CD4-positive, CD25-positive, alpha-beta regulatory T cell (primary cell): ENCODE measurements at regions not wholly inside any gene's neighbourhood (a gene's known extent, or its start where the extent isn't known, plus 50 kb on each side); places are given as distances from the start of the nearest gene placed in this dataset.

Experiments
- ATAC-seq, 2 donors: fragments of 150-1000 bp; cut with Tn5 transposase; one replicate each; pipeline ENCODE4 v1.10.0; 2021; ENCODE audit warnings: low read depth in 2 of 2, moderate number of reproducible peaks in 2 of 2, moderate library complexity in 1 of 2
- DNase-seq, 3 donors: peaks; one replicate each; pipeline versions ENCODE4 v3.0.0 to v3.0.0-alpha.2; 2012 to 2022; ENCODE audit warnings: mixed read lengths in 1 of 3
- H3K27ac ChIP-seq: one replicate; pipeline ENCODE4 v1.7.0; 2013; ENCODE audit warnings: mild to moderate bottlenecking, low read length; ENCODE audit not compliant: insufficient read depth, poor library complexity, severe bottlenecking
- H3K27me3 ChIP-seq: one replicate; pipeline ENCODE4 v1.7.0; 2013; ENCODE audit warnings: low read length; ENCODE audit not compliant: control insufficient read depth, insufficient read depth
- H3K36me3 ChIP-seq: one replicate; pipeline ENCODE4 v1.7.0; 2013; ENCODE audit warnings: mild to moderate bottlenecking, low read length, moderate library complexity; ENCODE audit not compliant: control insufficient read depth, insufficient read depth
- H3K4me1 ChIP-seq: 2 replicates; pipeline ENCODE4 v1.7.0; 2013; ENCODE audit warnings: mild to moderate bottlenecking, low read length; ENCODE audit not compliant: insufficient read depth, control insufficient read depth, poor library complexity, severe bottlenecking
- H3K4me3 ChIP-seq: one replicate; pipeline ENCODE4 v1.7.0; 2013; ENCODE audit warnings: low read depth, mild to moderate bottlenecking, low read length, moderate library complexity
- H3K9me3 ChIP-seq, 2 experiments: 1 replicate in 1 of 2; 2 replicates in 1 of 2; pipeline ENCODE4 v1.7.0; 2013; ENCODE audit warnings: low read length in 2 of 2, mild to moderate bottlenecking in 1 of 2, moderate library complexity in 1 of 2; ENCODE audit not compliant: control insufficient read depth in 2 of 2
- H3K27ac Mint-ChIP-seq, 3 donors: one replicate each; pipeline ENCODE4 v1.8.0; 2020 to 2022; ENCODE audit warnings: mild to moderate bottlenecking in 3 of 3, mixed read lengths in 3 of 3, moderate library complexity in 2 of 3
- H3K27me3 Mint-ChIP-seq: one replicate; pipeline ENCODE4 v1.8.0; 2022; ENCODE audit warnings: mild to moderate bottlenecking, mixed read lengths
- H3K36me3 Mint-ChIP-seq: one replicate; pipeline ENCODE4 v1.8.0; 2020; ENCODE audit warnings: mixed read lengths
- H3K4me1 Mint-ChIP-seq, 4 donors: one replicate each; pipeline ENCODE4 v1.8.0; 2020 to 2022; ENCODE audit warnings: mixed read lengths in 4 of 4, mild to moderate bottlenecking in 1 of 4
- H3K4me3 Mint-ChIP-seq, 4 donors: one replicate each; pipeline ENCODE4 v1.8.0; 2020 to 2022; ENCODE audit warnings: mild to moderate bottlenecking in 4 of 4, mixed read lengths in 4 of 4, moderate library complexity in 3 of 4
- H3K9me3 Mint-ChIP-seq, 7 donors: one replicate each; pipeline ENCODE4 v1.8.0; 2020 to 2022; ENCODE audit warnings: mixed read lengths in 7 of 7, mild to moderate bottlenecking in 3 of 7, moderate library complexity in 2 of 7

GRCh38 chr15:93803421-93804152 lies 427.8 kb upstream of the MCTP2 start:
- no peak overlapping the region for H3K27ac Mint-ChIP-seq
- Histone ChIP-seq H3K36me3 (no peaks in the 10 kb centered on the region), H3K4me1 (no peaks in the 10 kb centered on the region), H3K4me3 (no peak overlapping the region), H3K27me3 (no peaks in the 10 kb centered on the region), H3K27ac (no peak overlapping the region), H3K9me3 (no peaks in the 10 kb centered on the region)
- no peak overlapping the region for H3K4me3 Mint-ChIP-seq
- no peaks in the 10 kb centered on the region for H3K4me1 Mint-ChIP-seq
- no peak for DNase-seq
- H3K27me3 Mint-ChIP-seq: no peaks in the 10 kb centered on the region
- ATAC-seq: no peak
- H3K36me3 Mint-ChIP-seq: no peaks in the 10 kb centered on the region
- peaks cover 0 to 1% (median 0%) of the 10 kb centered on the region in 7 donors for H3K9me3 Mint-ChIP-seq

GRCh38 chr15:93801206-93801605 lies 430.2 kb upstream of the MCTP2 start:
- Mint-ChIP-seq H3K36me3 (no peaks in the 10 kb centered on the region), H3K27me3 (no peaks in the 10 kb centered on the region), H3K27ac (no peak overlapping the region), H3K4me3 (no peak overlapping the region), H3K4me1 (no peaks in the 10 kb centered on the region), H3K9me3 (peaks cover 0 to 2% (median under 1%) of the 10 kb centered on the region in 7 donors)
- no peak for DNase-seq
- Histone ChIP-seq H3K36me3 (no peaks in the 10 kb centered on the region), H3K27me3 (no peaks in the 10 kb centered on the region), H3K4me3 (no peak overlapping the region), H3K27ac (no peak overlapping the region), H3K9me3 (no peaks in the 10 kb centered on the region), H3K4me1 (no peaks in the 10 kb centered on the region)
- no peak for ATAC-seq

DNA sequence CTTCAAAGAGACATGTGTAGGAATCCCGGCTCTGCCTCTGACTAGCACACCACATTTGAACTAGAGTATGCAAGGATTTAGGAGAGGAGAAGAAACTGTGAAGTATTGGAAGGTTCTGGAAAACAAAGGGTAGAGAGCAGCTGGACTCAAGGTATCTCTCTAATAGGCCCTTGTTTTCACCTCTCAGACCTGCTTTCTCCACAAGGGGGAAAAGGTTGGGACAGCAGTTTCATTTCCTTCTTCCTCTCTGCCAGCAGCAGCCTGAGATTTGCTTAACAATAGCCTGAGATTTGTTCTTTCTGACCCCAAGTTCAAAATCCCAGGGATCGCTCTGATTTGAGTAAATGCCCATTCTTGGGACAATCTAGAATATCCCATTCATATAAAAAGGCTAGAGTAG lies 430.6 kb upstream of the MCTP2 start:
- Histone ChIP-seq H3K27ac (no peak overlapping the region), H3K4me1 (no peaks in the 10 kb centered on the region), H3K4me3 (no peak overlapping the region), H3K27me3 (no peaks in the 10 kb centered on the region), H3K9me3 (no peaks in the 10 kb centered on the region), H3K36me3 (no peaks in the 10 kb centered on the region)
- Mint-ChIP-seq H3K9me3 (peaks cover 0 to 2% (median 1%) of the 10 kb centered on the region in 7 donors), H3K4me3 (no peak overlapping the region), H3K4me1 (no peaks in the 10 kb centered on the region), H3K36me3 (no peaks in the 10 kb centered on the region), H3K27me3 (no peaks in the 10 kb centered on the region), H3K27ac (no peak overlapping the region)
- DNase-seq: no peak
- no peak for ATAC-seq

DNA sequence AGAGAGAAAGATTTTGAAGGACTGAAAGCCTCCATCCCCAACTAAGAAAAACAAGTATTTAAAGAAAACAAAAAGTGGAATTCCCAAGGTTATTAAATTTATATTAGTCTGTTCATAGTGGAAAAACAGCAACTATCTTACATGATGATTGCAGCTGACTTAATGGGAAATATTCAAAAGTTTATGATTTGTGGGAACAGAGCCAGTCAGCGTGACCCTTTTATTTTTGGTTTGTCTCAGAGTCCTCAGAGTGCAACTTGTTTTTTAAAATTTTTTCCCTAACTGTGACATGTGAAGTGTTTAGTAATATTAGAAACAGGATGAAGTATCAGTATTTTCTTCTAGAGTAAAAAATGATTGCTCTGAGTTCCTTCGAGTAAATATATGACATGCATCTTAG lies 441.9 kb upstream of the MCTP2 start:
- H3K27me3 Mint-ChIP-seq: no peaks in the 10 kb centered on the region

DNA sequence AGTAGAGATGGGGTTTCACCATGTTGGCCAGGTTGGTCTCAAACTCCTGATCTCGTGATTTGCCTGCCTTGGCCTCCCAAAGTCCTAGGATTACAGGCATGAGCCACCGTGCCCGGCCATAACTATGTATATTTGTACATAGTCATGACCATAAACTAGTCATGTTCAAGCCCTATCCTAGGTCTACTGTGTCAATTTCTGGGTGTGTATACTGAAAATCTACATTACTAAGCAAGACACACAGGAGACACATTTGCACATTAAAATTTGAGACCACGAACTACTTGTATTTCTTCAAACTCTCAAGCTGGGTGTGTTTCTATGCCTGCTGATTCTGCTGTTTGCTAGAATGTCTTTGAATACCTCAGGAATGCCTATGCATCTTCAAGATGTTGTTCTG lies 451.3 kb upstream of the MCTP2 start:
- Histone ChIP-seq H3K27me3 (no peaks in the 10 kb centered on the region), H3K9me3 (no peaks in the 10 kb centered on the region), H3K4me1 (no peaks in the 10 kb centered on the region), H3K27ac (no peak overlapping the region), H3K4me3 (no peak overlapping the region), H3K36me3 (no peaks in the 10 kb centered on the region)
- no peaks in the 10 kb centered on the region for H3K4me1 Mint-ChIP-seq
- ATAC-seq (no peak), DNase-seq (no peak)
- H3K27me3 Mint-ChIP-seq: no peaks in the 10 kb centered on the region
- peaks cover 0 to 7% (median 0%) of the 10 kb centered on the region in 7 donors for H3K9me3 Mint-ChIP-seq
- H3K36me3 Mint-ChIP-seq: no peaks in the 10 kb centered on the region
- H3K4me3 Mint-ChIP-seq: no peak overlapping the region
- H3K27ac Mint-ChIP-seq: no peak overlapping the region

More for the DNA sequence above, 441.9 kb upstream of the MCTP2 start:
- Histone ChIP-seq H3K9me3 (no peaks in the 10 kb centered on the region), H3K4me3 (no peak overlapping the region), H3K27me3 (no peaks in the 10 kb centered on the region), H3K27ac (no peak overlapping the region), H3K4me1 (no peaks in the 10 kb centered on the region), H3K36me3 (no peaks in the 10 kb centered on the region)
- no peak for ATAC-seq
- Mint-ChIP-seq H3K4me3 (no peak overlapping the region), H3K9me3 (peaks cover 0 to 8% (median 0%) of the 10 kb centered on the region in 7 donors), H3K4me1 (no peaks in the 10 kb centered on the region), H3K27ac (no peak overlapping the region), H3K36me3 (no peaks in the 10 kb centered on the region)
- DNase-seq: no peak

DNA sequence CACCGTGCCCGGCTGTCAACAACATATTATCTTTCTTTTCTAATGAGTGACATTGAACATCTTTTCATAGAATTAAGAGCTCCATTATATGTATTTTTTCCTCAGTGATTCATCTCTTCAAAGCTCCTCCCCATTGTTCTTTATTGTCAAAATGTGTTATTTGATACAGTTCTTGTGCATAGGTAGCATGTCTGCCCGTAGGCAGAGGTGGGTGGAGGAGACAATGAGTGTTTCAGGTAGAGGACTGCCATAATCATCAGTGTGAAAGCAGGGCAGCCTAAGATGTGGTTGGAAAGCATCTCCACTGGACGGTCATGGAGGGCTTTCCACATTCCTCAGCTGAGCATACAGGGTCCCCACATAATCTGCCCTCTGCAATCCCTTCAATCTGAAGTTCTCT lies 452.0 kb upstream of the MCTP2 start:
- H3K27me3 Mint-ChIP-seq: no peaks in the 10 kb centered on the region
- no peak for ATAC-seq
- Histone ChIP-seq H3K4me3 (no peak overlapping the region), H3K27me3 (no peaks in the 10 kb centered on the region), H3K9me3 (no peaks in the 10 kb centered on the region), H3K36me3 (no peaks in the 10 kb centered on the region), H3K4me1 (no peaks in the 10 kb centered on the region), H3K27ac (no peak overlapping the region)
- peaks cover 0 to 7% (median 0%) of the 10 kb centered on the region in 7 donors for H3K9me3 Mint-ChIP-seq
- H3K4me3 Mint-ChIP-seq: no peak overlapping the region
- no peak overlapping the region for H3K27ac Mint-ChIP-seq
- no peaks in the 10 kb centered on the region for H3K4me1 Mint-ChIP-seq
- DNase-seq: no peak
- no peaks in the 10 kb centered on the region for H3K36me3 Mint-ChIP-seq

- no peak overlapping the region for H3K4me3 ChIP-seq
- H3K9me3 ChIP-seq: no peaks in the 10 kb centered on the region
- H3K27ac ChIP-seq: no peak overlapping the region
- ATAC-seq (no peak), DNase-seq (no peak)
- Mint-ChIP-seq H3K27ac (no peak overlapping the region), H3K9me3 (peaks cover 0 to 10% (median 4%) of the 10 kb centered on the region in 7 donors), H3K36me3 (no peaks in the 10 kb centered on the region), H3K4me3 (no peak overlapping the region), H3K4me1 (no peaks in the 10 kb centered on the region), H3K27me3 (peaks cover 4% of the 10 kb centered on the region)
- H3K27me3 ChIP-seq: no peaks in the 10 kb centered on the region
- H3K4me1 ChIP-seq: no peaks in the 10 kb centered on the region
- H3K36me3 ChIP-seq: no peaks in the 10 kb centered on the region
Observed at GRCh38 chr15:93771196-93772030, 459.9 kb upstream of the MCTP2 start.
